Neutrophil (primary cell): ENCODE measurements at regions not wholly inside any gene's neighbourhood (a gene's known extent, or its start where the extent isn't known, plus 50 kb on each side); places are given as distances from the start of the nearest gene placed in this dataset.

Source experiments
- H3K27ac ChIP-seq: fragments of 200-600 bp; sonication (generic); 2 replicates; pipeline ENCODE4 v1.5.1; 2016; ENCODE audit warnings: mild to moderate bottlenecking, moderate library complexity
- H3K27me3 ChIP-seq: fragments of 200-600 bp; sonication (generic); 2 replicates; pipeline ENCODE4 v1.6.0; 2016; ENCODE audit warnings: mild to moderate bottlenecking
- H3K36me3 ChIP-seq: fragments of 200-600 bp; sonication (generic); 2 replicates; pipeline ENCODE4 v1.5.1; 2017
- H3K4me1 ChIP-seq, 2 experiments: fragments of 200-600 bp in 1 of 2; sonication (generic) in 1 of 2; 1 replicate in 1 of 2; 2 replicates in 1 of 2; pipeline versions ENCODE4 v1.5.1 to v1.6.1; 2013 to 2016; ENCODE audit warnings: low read depth in 1 of 2, low read length in 1 of 2, mild to moderate bottlenecking in 1 of 2, moderate library complexity in 1 of 2; ENCODE audit not compliant: control insufficient read depth in 1 of 2, insufficient read depth in 1 of 2
- H3K4me3 ChIP-seq, 2 experiments: fragments of 200-600 bp in 1 of 2; sonication (generic) in 1 of 2; 1 replicate in 1 of 2; 2 replicates in 1 of 2; pipeline ENCODE4 v1.5.1; 2013 to 2016; ENCODE audit warnings: low read depth in 1 of 2, low read length in 1 of 2, mild to moderate bottlenecking in 1 of 2, moderate library complexity in 1 of 2
- H3K9me3 ChIP-seq: fragments of 200-600 bp; sonication (generic); 2 replicates; pipeline ENCODE4 v1.5.1; 2016
- TF ChIP-seq, protein P1 (sequence below): fragments of 200-600 bp; sonication (generic); IDR thresholded peaks from 2 replicates; pipeline ENCODE4 v1.5.1; 2016; ENCODE audit warnings: antibody characterized with exemption

DNA sequence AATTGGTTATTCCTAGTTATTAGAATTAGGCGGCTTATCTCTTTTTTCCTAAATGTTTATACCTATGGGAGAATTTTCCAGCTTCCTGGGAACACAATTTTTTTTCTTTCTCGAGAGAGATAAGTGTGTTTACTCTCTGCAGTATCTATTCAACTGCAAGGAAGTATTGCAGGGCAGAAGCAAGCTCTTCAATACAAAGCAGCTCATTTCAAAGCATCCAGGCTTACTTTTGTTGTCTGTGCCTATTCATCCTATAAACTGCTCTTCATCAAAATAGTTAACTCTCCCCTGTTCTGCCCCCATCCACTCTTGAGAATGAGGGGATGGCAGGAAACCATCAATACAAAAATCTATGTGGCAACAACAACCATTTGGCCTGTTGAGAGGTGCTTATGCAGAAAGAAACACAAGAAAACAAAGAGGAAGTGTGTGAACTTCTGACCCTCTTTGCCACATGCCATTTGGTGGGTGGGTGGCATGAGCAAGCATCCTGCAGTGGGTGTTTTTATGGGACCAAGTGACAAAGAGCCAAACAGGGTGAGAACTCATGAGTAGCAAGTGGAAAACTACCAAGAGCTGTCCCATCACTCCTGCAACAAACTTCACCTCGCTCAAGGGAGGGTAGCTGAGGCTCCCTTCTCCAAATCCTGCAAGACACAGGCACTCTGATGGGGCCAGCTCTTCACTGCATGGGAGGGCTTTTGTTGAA is 50.6 kb upstream of the MRPS6 start:
- Histone ChIP-seq H3K27ac (peak overlapping the region; percentile 51), H3K4me3 (no peak overlapping the region), H3K4me1 (peaks cover 10 to 29% of the 10 kb centered on the region in 2 experiments), H3K27me3 (no peaks in the 10 kb centered on the region), H3K36me3 (no peaks in the 10 kb centered on the region), H3K9me3 (no peaks in the 10 kb centered on the region)
- TF ChIP-seq, protein P1, sequence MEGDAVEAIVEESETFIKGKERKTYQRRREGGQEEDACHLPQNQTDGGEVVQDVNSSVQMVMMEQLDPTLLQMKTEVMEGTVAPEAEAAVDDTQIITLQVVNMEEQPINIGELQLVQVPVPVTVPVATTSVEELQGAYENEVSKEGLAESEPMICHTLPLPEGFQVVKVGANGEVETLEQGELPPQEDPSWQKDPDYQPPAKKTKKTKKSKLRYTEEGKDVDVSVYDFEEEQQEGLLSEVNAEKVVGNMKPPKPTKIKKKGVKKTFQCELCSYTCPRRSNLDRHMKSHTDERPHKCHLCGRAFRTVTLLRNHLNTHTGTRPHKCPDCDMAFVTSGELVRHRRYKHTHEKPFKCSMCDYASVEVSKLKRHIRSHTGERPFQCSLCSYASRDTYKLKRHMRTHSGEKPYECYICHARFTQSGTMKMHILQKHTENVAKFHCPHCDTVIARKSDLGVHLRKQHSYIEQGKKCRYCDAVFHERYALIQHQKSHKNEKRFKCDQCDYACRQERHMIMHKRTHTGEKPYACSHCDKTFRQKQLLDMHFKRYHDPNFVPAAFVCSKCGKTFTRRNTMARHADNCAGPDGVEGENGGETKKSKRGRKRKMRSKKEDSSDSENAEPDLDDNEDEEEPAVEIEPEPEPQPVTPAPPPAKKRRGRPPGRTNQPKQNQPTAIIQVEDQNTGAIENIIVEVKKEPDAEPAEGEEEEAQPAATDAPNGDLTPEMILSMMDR: no peak

DNA sequence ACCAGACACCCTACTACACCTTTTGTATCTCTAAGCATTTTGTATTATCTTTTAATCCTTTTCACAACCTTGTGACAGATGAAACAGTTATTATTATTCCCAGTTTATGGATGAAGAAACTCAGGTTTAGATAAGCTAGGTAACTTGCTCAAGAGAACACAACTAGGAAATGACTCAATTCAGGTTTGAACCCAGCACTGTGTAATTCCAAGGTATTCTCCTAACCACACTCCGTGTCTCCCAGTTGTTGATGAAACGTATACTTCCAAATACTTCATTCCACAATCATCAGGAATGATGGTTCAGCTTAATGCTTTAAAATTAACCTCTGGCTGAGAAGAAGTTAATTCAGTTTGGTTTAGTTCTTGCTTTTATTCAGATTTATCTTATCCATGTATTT is 51.7 kb upstream of the MRPS6 start:
- no peaks in the 10 kb centered on the region for H3K36me3 ChIP-seq
- H3K27me3 ChIP-seq: no peaks in the 10 kb centered on the region
- no peaks in the 10 kb centered on the region for H3K9me3 ChIP-seq
- no peak overlapping the region for H3K27ac ChIP-seq
- no peak overlapping the region for H3K4me3 ChIP-seq
- TF ChIP-seq, protein P1: no peak
- H3K4me1 ChIP-seq: peaks cover 10 to 29% of the 10 kb centered on the region in 2 experiments

DNA sequence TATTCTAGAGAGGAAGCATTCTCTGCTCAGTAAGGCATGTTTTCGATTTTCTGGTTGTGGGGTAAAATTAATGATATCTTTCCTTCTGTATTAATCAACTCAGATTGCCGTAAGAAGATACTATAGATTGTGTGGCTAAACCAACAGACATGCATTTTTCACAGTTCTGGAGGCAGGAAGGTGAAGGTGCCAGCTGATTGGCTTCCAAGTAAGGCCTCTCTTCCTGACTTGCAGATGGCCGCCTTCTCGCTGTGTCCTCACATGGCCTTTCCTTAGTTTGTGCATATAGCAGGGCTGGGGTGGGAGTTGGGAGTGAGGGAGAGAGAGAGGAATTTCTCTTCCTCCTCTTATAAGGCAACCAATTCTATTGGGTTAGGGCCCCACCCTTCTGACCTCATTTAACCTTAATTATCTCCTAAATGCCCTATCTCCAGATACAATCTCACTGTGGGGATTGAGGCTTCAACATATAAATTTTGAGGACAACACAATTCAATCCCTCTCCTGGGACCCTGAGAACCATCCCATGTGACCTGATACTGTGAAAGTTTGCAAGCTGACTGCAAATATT is 52.3 kb upstream of the MRPS6 start:
- H3K27ac ChIP-seq: peak overlapping the region; percentile 49
- no peaks in the 10 kb centered on the region for H3K27me3 ChIP-seq
- TF ChIP-seq, protein P1: no peak
- H3K4me1 ChIP-seq: peaks cover 10 to 29% of the 10 kb centered on the region in 2 experiments
- no peaks in the 10 kb centered on the region for H3K9me3 ChIP-seq
- H3K4me3 ChIP-seq: no peak overlapping the region
- H3K36me3 ChIP-seq: no peaks in the 10 kb centered on the region

DNA sequence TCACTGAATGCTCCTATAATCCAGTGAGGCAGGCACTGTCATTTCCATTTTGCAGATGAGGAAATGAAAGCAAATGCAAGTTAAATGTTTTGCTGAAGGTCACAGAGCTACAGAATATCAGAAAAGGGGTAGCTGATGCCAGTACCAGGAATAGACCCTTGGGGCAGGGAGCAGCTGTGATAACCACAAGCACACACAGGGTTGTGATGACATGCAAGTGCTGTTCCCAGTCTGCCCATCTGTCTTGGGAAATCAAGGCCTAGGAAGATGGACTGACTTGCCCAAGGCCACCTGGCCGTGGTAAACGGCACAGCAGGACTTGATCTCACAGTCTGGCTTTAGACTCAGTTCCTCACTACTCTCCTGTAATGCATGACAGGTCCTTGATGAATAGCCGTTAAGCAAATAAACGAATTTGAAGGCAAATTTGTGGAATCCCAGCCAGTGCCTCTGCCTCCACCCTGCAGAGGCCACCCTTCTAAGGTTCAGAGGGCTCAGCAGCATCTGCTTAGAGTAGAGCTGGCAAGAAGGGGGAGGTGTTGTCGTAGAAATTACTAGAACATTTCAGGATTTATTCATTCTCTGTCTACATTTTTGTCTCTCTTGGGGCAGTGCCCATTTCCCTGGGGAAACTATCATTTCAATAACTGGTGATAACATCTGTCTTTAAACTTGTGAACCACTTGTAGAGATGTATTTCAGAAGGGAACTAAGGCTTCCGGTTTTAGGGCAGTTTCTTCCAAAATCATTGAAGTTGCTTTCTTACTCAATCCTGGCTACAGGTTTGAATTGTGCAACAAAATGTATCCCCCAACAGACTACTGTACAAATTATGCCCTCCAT is 53.2 kb upstream of the MRPS6 start:
- no peak overlapping the region for H3K4me3 ChIP-seq
- TF ChIP-seq, protein P1: no peak
- peak overlapping the region; percentile 49 for H3K27ac ChIP-seq
- H3K4me1 ChIP-seq: peaks cover 10 to 29% of the 10 kb centered on the region in 2 experiments
- no peaks in the 10 kb centered on the region for H3K27me3 ChIP-seq
- H3K36me3 ChIP-seq: no peaks in the 10 kb centered on the region
- no peaks in the 10 kb centered on the region for H3K9me3 ChIP-seq

DNA sequence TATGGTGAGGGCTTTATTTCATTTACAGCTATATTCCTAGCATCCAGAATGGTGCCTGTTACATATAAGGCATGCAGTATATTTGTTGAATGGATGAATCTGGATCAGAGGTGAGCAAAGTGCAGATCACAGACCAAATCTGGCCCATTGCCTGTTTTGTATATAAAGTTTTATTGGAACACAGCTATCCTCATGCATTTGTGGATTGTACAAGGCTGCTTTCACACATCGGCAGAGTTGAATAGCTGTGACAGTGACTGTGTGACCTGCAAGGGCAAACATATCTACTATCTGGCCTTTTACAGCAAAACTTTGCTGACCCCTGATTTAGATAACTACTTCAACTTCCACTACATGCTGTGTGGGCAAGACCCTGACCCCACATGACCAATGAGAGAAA is 54.0 kb upstream of the MRPS6 start:
- H3K9me3 ChIP-seq: no peaks in the 10 kb centered on the region
- no peak overlapping the region for H3K4me3 ChIP-seq
- no peaks in the 10 kb centered on the region for H3K27me3 ChIP-seq
- peaks cover 10 to 29% of the 10 kb centered on the region in 2 experiments for H3K4me1 ChIP-seq
- H3K27ac ChIP-seq: no peak overlapping the region
- TF ChIP-seq, protein P1: no peak
- H3K36me3 ChIP-seq: no peaks in the 10 kb centered on the region
